ENCODE measurements at regions not wholly inside any gene's neighbourhood (a gene's known extent, or its start where the extent isn't known, plus 50 kb on each side); places are given as distances from the start of the nearest gene placed in this dataset.
"Not testable (repeated sequence)": the region's sequence is repeated elsewhere in the genome, so short reads cannot be mapped to it uniquely, and the experiment has no call there.

DNA sequence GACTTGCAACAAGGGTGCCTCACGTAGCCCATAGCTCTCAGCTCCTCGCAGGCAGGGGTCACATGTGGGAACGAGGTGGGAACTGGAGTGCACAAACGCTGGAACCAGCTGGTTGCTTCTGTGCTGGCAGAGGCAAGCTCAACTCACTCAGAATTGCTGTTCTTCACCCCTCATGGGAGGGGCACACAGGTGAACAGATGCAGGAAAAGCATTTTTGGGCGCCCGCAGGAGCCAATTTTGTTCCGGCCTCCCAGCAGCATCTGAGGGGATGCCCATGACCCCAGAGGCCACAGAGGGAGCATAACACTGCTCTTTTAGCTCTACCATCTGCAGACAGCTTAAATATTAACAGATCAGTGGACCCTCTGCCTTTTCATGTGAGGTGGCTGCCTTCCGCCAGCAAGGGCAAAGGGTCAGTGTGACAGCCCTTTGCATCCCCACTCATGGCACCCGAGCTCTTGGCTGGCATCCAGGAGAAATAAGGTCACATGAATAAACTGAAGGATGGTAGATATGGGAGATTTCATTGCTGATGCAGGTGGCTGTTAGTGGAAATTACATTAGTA is 196.2 kb downstream of the SLCO4C1 start:
- DNase-seq (ENCODE audit: extremely low spot score): no peak
- ChIA-PET CTCF (no interaction called here), POLR2A (no interaction called here)
- TF ChIP-seq ZNF384 (IDR thresholded peaks at IDR 0.05) (no peak), ELF4 (IDR thresholded peaks at IDR 0.05) (no peak), SUZ12 (IDR thresholded peaks at IDR 0.05) (no peak), NFRKB (IDR thresholded peaks at IDR 0.05) (no peak), CTBP1 (IDR thresholded peaks at IDR 0.05; ENCODE audit: borderline replicate concordance) (no peak), HDGF (IDR thresholded peaks at IDR 0.05; ENCODE audit: borderline replicate concordance) (no peak), FOXK2 (IDR thresholded peaks at IDR 0.05) (no peak), SP1 (IDR thresholded peaks at IDR 0.05) (no peak), FOXM1 (IDR thresholded peaks at IDR 0.05; ENCODE audit: borderline replicate concordance) (no peak), TARDBP (IDR thresholded peaks at IDR 0.05) (no peak), L3MBTL2 (conservative IDR thresholded peaks at IDR 0.05) (no peak), BHLHE40 (IDR thresholded peaks at IDR 0.05; ENCODE audit: borderline replicate concordance) (no peak), FOXA1 (IDR thresholded peaks at IDR 0.05) (no peak), ARNT (IDR thresholded peaks at IDR 0.05) (no peak), LEF1 (IDR thresholded peaks at IDR 0.05; ENCODE audit: borderline replicate concordance) (no peak)
- TF ChIP-seq, protein P1, sequence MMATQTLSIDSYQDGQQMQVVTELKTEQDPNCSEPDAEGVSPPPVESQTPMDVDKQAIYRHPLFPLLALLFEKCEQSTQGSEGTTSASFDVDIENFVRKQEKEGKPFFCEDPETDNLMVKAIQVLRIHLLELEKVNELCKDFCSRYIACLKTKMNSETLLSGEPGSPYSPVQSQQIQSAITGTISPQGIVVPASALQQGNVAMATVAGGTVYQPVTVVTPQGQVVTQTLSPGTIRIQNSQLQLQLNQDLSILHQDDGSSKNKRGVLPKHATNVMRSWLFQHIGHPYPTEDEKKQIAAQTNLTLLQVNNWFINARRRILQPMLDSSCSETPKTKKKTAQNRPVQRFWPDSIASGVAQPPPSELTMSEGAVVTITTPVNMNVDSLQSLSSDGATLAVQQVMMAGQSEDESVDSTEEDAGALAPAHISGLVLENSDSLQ (IDR thresholded peaks at IDR 0.05): no peak

DNA sequence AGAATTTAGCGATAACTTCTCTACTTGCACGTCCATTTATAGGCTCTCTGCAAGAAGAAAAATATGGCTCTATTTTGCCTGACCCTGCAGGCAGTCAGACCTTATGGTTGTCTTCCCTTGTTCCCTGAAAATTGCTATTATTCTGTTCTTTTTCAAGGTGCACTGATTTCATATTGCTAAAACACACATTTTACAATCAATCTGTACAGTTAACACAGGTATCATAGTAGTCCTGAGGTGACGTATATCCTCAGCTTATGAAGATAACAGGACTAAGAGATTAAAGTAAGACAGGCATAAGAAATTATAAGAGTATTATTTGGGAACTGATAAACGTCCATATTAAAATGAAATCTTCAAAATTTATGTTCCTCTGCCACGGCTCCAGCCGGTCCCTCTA is 197.0 kb downstream of the SLCO4C1 start:
- POLR2A ChIA-PET; DNase-seq (ENCODE audit: extremely low spot score); CTCF ChIA-PET: not testable (repeated sequence)

DNA sequence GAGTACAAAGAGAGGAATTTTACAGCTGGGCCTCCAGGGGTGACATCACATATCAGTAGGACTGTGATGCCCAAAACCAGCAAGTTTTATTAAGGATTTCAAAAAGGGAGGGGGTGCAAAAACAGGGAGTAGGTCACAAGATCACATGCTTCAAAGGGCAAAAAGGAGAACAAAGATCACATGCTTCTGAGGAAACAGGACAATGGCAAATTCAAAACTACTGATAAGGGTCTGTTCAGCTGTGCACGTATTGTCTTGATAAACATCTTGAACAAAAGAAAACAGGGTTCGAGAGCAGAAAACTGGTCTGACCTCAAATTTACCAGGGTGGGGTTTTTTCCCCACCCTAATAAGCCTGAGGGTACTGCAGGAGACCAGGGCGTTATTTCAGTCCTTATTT is 197.5 kb downstream of the SLCO4C1 start:
- POLR2A ChIA-PET; CTCF ChIA-PET; DNase-seq (ENCODE audit: extremely low spot score): not testable (repeated sequence)

DNA sequence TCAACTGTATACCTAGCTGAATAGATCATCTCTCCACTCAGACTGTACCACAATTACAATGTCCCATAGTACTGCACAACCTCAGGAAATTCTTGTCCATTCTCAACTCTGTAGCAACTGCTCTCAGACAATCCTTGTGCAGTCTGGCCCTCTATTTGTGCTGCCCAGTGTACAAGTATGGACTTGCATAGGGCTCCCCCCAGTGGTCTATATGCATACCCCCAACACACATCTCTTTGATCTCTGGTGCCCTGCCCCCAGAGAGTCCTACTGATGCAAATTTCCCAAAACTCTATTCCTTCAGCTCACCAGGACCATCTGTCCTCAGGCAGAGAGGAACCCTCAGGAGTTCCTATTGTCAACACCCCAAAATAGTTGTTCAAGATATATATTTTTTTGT is 205.3 kb downstream of the SLCO4C1 start:
- POLR2A ChIA-PET: no interaction called here
- peak; percentile 97 for TF ChIP-seq LEF1 (IDR thresholded peaks at IDR 0.05; ENCODE audit: borderline replicate concordance)
- no peak for TF ChIP-seq TARDBP (IDR thresholded peaks at IDR 0.05)
- TF ChIP-seq ZNF384 (IDR thresholded peaks at IDR 0.05): no peak
- TF ChIP-seq ELF4 (IDR thresholded peaks at IDR 0.05): no peak
- peak; percentile 58 for DNase-seq (ENCODE audit: extremely low spot score)
- CTCF ChIA-PET: interaction anchor here (0.9 to 1.6 kb wide), 3 partner anchors 12 to 149 kb away, joined by 3 to 7 read pairs (median 3); no protein-coding TSS in a partner anchor

DNA sequence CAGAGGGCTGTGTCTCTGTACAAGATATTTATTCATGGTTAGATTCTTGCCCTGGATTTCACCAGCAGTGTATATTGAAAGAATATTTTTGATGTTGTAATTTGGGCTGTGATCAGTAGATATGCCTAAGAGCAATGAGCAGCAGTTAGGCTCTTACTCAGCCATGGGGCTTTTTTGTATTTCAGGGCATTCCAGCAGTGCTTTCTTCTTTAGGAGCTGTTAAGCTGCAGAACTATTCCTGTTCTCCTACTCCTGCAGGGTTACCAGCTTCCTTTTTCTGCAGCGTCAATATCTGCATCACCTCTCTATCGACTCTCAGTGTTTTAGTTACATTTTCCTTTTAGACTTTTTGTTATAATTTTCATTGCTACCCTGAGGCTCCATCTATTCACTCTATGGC is 206.2 kb downstream of the SLCO4C1 start:
- TF ChIP-seq ARNT (IDR thresholded peaks at IDR 0.05) (no peak), SP1 (IDR thresholded peaks at IDR 0.05) (no peak), BHLHE40 (IDR thresholded peaks at IDR 0.05; ENCODE audit: borderline replicate concordance) (no peak), CTBP1 (IDR thresholded peaks at IDR 0.05; ENCODE audit: borderline replicate concordance) (no peak), L3MBTL2 (conservative IDR thresholded peaks at IDR 0.05) (no peak), FOXK2 (IDR thresholded peaks at IDR 0.05) (no peak), ELF4 (IDR thresholded peaks at IDR 0.05) (no peak)
- TF ChIP-seq, protein P1 (IDR thresholded peaks at IDR 0.05): no peak
- ChIA-PET POLR2A (no interaction called here), CTCF (interaction anchor here (1.5 to 1.6 kb wide), 2 partner anchors 13 to 148 kb away, joined by 3 to 7 read pairs; no protein-coding TSS in a partner anchor)
- no peak for DNase-seq (ENCODE audit: extremely low spot score)

DNA sequence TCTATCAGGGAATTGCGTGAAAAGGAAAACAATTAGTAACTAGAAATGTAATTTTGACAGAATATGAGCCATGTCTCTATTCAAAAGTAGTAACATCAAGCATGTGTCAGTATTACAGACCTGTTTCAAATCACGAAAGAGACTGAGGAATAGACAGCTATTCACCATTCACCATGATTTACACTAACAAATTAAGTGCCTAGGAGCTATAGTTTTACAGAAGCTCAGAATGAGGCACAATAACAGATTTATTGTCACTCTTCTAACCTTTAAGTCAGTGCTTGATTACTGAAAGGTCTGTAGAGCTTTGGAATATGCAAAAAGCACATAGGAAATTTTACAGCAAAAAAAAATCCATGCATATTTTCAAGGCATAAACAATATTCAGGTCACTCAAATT is 208.2 kb downstream of the SLCO4C1 start:
- CTCF ChIA-PET: no interaction called here
- POLR2A ChIA-PET: no interaction called here

DNA sequence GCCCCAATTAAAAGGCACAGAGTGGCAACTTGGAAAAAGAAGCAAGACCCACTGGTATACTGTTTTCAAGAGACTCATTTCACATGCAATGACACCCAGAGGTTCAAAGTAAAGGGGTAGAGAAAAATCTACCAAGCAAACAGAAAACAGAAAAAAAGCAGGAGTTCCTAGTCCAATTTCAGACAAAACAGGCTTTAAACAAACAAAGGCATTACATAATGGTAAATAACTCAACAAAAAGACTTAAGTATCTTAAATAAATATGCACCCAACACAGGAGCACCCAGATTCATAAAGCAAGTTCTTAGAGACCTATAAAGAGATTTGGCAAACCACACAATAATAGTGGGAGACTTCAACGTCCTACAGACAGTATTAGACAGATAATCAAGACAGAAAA is 215.8 kb downstream of the SLCO4C1 start:
- no peak for TF ChIP-seq FOXA1 (IDR thresholded peaks at IDR 0.05)
- TF ChIP-seq SP1 (IDR thresholded peaks at IDR 0.05): no peak
- TF ChIP-seq HDGF (IDR thresholded peaks at IDR 0.05; ENCODE audit: borderline replicate concordance): no peak
- no peak for TF ChIP-seq NFRKB (IDR thresholded peaks at IDR 0.05)
- TF ChIP-seq ARNT (IDR thresholded peaks at IDR 0.05): no peak
- TF ChIP-seq TARDBP (IDR thresholded peaks at IDR 0.05): no peak
- TF ChIP-seq LEF1 (IDR thresholded peaks at IDR 0.05; ENCODE audit: borderline replicate concordance): no peak
- TF ChIP-seq ZNF384 (IDR thresholded peaks at IDR 0.05): no peak
- TF ChIP-seq FOXM1 (IDR thresholded peaks at IDR 0.05; ENCODE audit: borderline replicate concordance): no peak
- TF ChIP-seq BHLHE40 (IDR thresholded peaks at IDR 0.05; ENCODE audit: borderline replicate concordance): no peak
- TF ChIP-seq, protein P1 (IDR thresholded peaks at IDR 0.05): no peak
- no peak for TF ChIP-seq FOXK2 (IDR thresholded peaks at IDR 0.05)
- no peak for TF ChIP-seq CTBP1 (IDR thresholded peaks at IDR 0.05; ENCODE audit: borderline replicate concordance)
- TF ChIP-seq SUZ12 (IDR thresholded peaks at IDR 0.05): no peak
- no peak for TF ChIP-seq L3MBTL2 (conservative IDR thresholded peaks at IDR 0.05)
- no peak for TF ChIP-seq ELF4 (IDR thresholded peaks at IDR 0.05)
- CTCF ChIA-PET: no interaction called here
- DNase-seq (ENCODE audit: extremely low spot score): no peak
- POLR2A ChIA-PET: no interaction called here

More for the DNA sequence above, 208.2 kb downstream of the SLCO4C1 start:
- no peak for DNase-seq (ENCODE audit: extremely low spot score)
- TF ChIP-seq ELF4 (IDR thresholded peaks at IDR 0.05): no peak
- TF ChIP-seq, protein P1 (IDR thresholded peaks at IDR 0.05): peak; percentile 64

Data from HEK293T (cell line).